Endothelial cell of umbilical vein (primary cell): ENCODE measurements at regions not wholly inside any gene's neighbourhood (a gene's known extent, or its start where the extent isn't known, plus 50 kb on each side); places are given as distances from the start of the nearest gene placed in this dataset.

Experiments
- BruUV-seq: library from RNA; stranded (reverse); fragments of 400-500 nt; replicated peaks from 2 replicates; lab custom pipeline; 2021; lab: Mats Ljungman, UMichigan
- CTCF ChIA-PET: fragments of 300-600, 350-600 bp; sonication (Branson Sonifier 250); formaldehyde crosslinking; loops from one replicate; lab custom pipeline; 2021; ENCODE audit warnings: antibody characterized with exemption, inconsistent platforms; lab: Charles Lee
- POLR2A ChIA-PET: fragments of 300-600, 350-600 bp; sonication (Branson Sonifier 250); formaldehyde crosslinking; loops from one replicate; lab custom pipeline; 2021; ENCODE audit warnings: antibody characterized with exemption, inconsistent platforms; lab: Charles Lee
- DNase-seq: peaks from one replicate; pipeline ENCODE4 v3.0.0-alpha.2; 2011; ENCODE audit warnings: low read depth, low spot score
- FAIRE-seq: peaks from 2 replicates; lab custom pipeline; 2011; peaks lifted over from hg19 to GRCh38; lab: Jason Lieb, UNC
- H2AFZ ChIP-seq: 2 replicates; pipeline ENCODE4 v1.6.0; 2012; ENCODE audit warnings: low read depth, low read length, control low read depth, inconsistent platforms
- H3K27ac ChIP-seq: 2 replicates; pipeline ENCODE4 v1.5.1; 2011; ENCODE audit warnings: low read depth, mild to moderate bottlenecking, control low read depth, low read length, moderate library complexity; ENCODE audit not compliant: insufficient read depth
- H3K27me3 ChIP-seq, 2 experiments: 2 replicates each; pipeline versions ENCODE4 v1.6.0 to v1.6.1; 2011; ENCODE audit warnings: low read length in 2 of 2, mixed read lengths in 1 of 2; ENCODE audit not compliant: control insufficient read depth in 2 of 2, insufficient read depth in 2 of 2
- H3K36me3 ChIP-seq, 2 experiments: 2 replicates in 1 of 2; 3 replicates in 1 of 2; pipeline ENCODE4 v1.5.1; 2011; ENCODE audit warnings: low read length in 2 of 2, mild to moderate bottlenecking in 1 of 2, moderate library complexity in 1 of 2; ENCODE audit not compliant: control insufficient read depth in 2 of 2, insufficient read depth in 2 of 2; ENCODE audit errors: extremely low read depth in 1 of 2
- H3K4me1 ChIP-seq: 3 replicates; pipeline ENCODE4 v1.5.1; 2011; ENCODE audit warnings: mild to moderate bottlenecking, low read length; ENCODE audit not compliant: control insufficient read depth, insufficient read depth; ENCODE audit errors: extremely low read depth
- H3K4me2 ChIP-seq: 2 replicates; pipeline ENCODE4 v1.6.1; 2011; ENCODE audit warnings: low read length, control low read depth, mixed read lengths; ENCODE audit not compliant: insufficient read depth
- H3K4me3 ChIP-seq, 3 experiments: fragments of 200-600 bp in 1 of 3; sonication (generic), shearing (Covaris generic) in 1 of 3; replicated peaks in 1 of 3; 2 replicates each; pipeline ENCODE4 v1.5.1; 2011 to 2016; ENCODE audit warnings: control low read depth in 3 of 3, low read length in 3 of 3, mild to moderate bottlenecking in 2 of 3, inconsistent platforms in 1 of 3, low read depth in 1 of 3, moderate library complexity in 1 of 3; ENCODE audit not compliant: insufficient read depth in 1 of 3
- H3K79me2 ChIP-seq: 2 replicates; pipeline ENCODE4 v1.6.0; 2012; ENCODE audit warnings: low read length, inconsistent platforms; ENCODE audit not compliant: control insufficient read depth, insufficient read depth
- H3K9ac ChIP-seq: replicated peaks from 2 replicates; pipeline ENCODE3; 2011; ENCODE audit warnings: low read length, control low read depth; ENCODE audit not compliant: insufficient read depth; ENCODE audit errors: extremely low read depth
- H3K9me1 ChIP-seq: replicated peaks from 3 replicates; pipeline ENCODE4 v1.6.0; 2011; ENCODE audit warnings: mild to moderate bottlenecking, low read length; ENCODE audit not compliant: control insufficient read depth, insufficient read depth; ENCODE audit errors: extremely low read depth
- H3K9me3 ChIP-seq: replicated peaks from 2 replicates; pipeline ENCODE4 v1.5.1; 2012; ENCODE audit warnings: low read length, inconsistent platforms; ENCODE audit not compliant: control insufficient read depth, insufficient read depth
- H4K20me1 ChIP-seq: replicated peaks from 2 replicates; pipeline ENCODE3; 2011; ENCODE audit warnings: mild to moderate bottlenecking, low read length; ENCODE audit not compliant: control insufficient read depth, insufficient read depth; ENCODE audit errors: extremely low read depth
- CTCF ChIP-seq, 2 donors: IDR thresholded peaks; 1 replicate in 1 of 2; 2 replicates in 1 of 2; pipeline ENCODE4 v1.5.1; 2011; ENCODE audit warnings: low read length in 2 of 2, mild to moderate bottlenecking in 2 of 2, moderate library complexity in 2 of 2, control low read depth in 1 of 2, inconsistent platforms in 1 of 2, low read depth in 1 of 2; ENCODE audit not compliant: insufficient read depth in 1 of 2; ENCODE audit errors: extremely low read depth in 1 of 2
- EZH2 ChIP-seq: IDR thresholded peaks from 2 replicates; pipeline ENCODE4 v1.6.1; 2012; ENCODE audit warnings: borderline replicate concordance, low read depth, mild to moderate bottlenecking, moderate library complexity, low read length, inconsistent platforms; ENCODE audit not compliant: severe bottlenecking
- FOS ChIP-seq: IDR thresholded peaks from 2 replicates; pipeline ENCODE4 v1.6.1; 2011; ENCODE audit warnings: mild to moderate bottlenecking, low read length, moderate library complexity, borderline replicate concordance; ENCODE audit not compliant: insufficient read depth
- GATA2 ChIP-seq: IDR thresholded peaks from 2 replicates; pipeline ENCODE4 v1.7.0; 2011; ENCODE audit warnings: low read depth, mild to moderate bottlenecking, moderate library complexity, mixed read lengths, low read length; ENCODE audit not compliant: insufficient read length, insufficient read depth
- JUN ChIP-seq: IDR thresholded peaks from 2 replicates; pipeline ENCODE4 v1.6.1; 2011; ENCODE audit warnings: borderline replicate concordance, low read depth; ENCODE audit not compliant: insufficient read length, insufficient read depth
- MAX ChIP-seq: IDR thresholded peaks from 2 replicates; pipeline ENCODE4 v1.6.1; 2011; ENCODE audit not compliant: insufficient read depth, insufficient read length
- MYC ChIP-seq: IDR thresholded peaks from one replicate; pipeline ENCODE4 v1.6.1; 2011; ENCODE audit warnings: mild to moderate bottlenecking, low read depth, low read length
- POLR2A ChIP-seq: IDR thresholded peaks from 2 replicates; pipeline ENCODE4 v1.6.1; 2012; ENCODE audit warnings: low read depth, mild to moderate bottlenecking, control low read depth, low read length
- POLR2AphosphoS5 ChIP-seq: IDR thresholded peaks from 2 replicates; pipeline ENCODE4 v1.6.1; 2012; ENCODE audit warnings: low read depth, mild to moderate bottlenecking, control low read depth, low read length, moderate library complexity; ENCODE audit not compliant: insufficient read depth
- dilution Hi-C: fragments of 300-500 bp; cut with MboI; formaldehyde crosslinking; loops from one replicate; pipeline ENCODE4 v1.15.0; 2019; ENCODE audit warnings: low sequenced_read_pairs; ENCODE audit not compliant: extremely low pct_ligation_motif_present
- intact Hi-C: fragments of 100-400 bp; cut with micrococcal nuclease; formaldehyde crosslinking; loops from one replicate; pipeline ENCODE4 v1.10.0; 2022

DNA sequence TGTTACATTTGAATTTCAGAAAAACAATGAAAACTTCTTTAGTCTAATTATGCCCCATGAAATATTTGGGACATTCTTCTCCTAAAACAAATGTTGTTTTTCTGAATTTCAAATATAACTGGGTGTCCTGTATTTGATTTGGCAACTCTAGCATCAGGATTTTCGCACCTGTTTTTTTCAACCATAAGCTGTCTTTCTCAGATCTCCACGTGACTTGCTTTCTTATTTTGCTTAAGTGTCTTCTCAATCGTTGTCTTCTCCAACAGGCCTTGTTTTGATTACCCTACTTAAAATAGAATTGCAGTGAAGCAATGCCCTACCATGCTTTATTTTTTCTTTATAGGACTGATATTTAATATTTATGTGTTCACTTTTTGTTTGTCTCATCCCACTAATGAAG, 752.8 kb upstream of the RGS18 start:
- ChIA-PET CTCF (interaction anchor here (1.0 kb wide), 1 partner anchor 9 kb away, joined by 3 read pairs; no protein-coding TSS in a partner anchor), POLR2A (no interaction called here)
- no peaks in the 10 kb centered on the region for H4K20me1 ChIP-seq
- DNase-seq: no peak
- no peak overlapping the region for H3K27ac ChIP-seq
- H3K27me3 ChIP-seq: no peaks in the 10 kb centered on the region
- no peak overlapping the region for H3K9ac ChIP-seq
- no peaks in the 10 kb centered on the region for H3K9me1 ChIP-seq
- no peak overlapping the region for H3K4me2 ChIP-seq
- TF ChIP-seq MYC (no peak), EZH2 (no peak), FOS (no peak), JUN (no peak), MAX (no peak), POLR2A (no peak), CTCF (IDR thresholded peaks at IDR 0.05; ENCODE audit: extremely low read depth in 1 of 2, insufficient read depth in 1 of 2, low read depth in 1 of 2, low read length in 2 of 2) (no peak), POLR2AphosphoS5 (no peak), GATA2 (no peak)
- H3K36me3 ChIP-seq: no peaks in the 10 kb centered on the region
- no peaks in the 10 kb centered on the region for H3K79me2 ChIP-seq
- H3K4me3 ChIP-seq: no peak overlapping the region
- H3K9me3 ChIP-seq: no peaks in the 10 kb centered on the region
- no peaks in the 10 kb centered on the region for H3K4me1 ChIP-seq
- dilution Hi-C loops (no loop called here), intact Hi-C loops (no loop called here)
- H2AFZ ChIP-seq: no peak overlapping the region
- no peak for FAIRE-seq
- no TSS peak for BruUV-seq
